ENCODE measurements at regions not wholly inside any gene's neighbourhood (a gene's known extent, or its start where the extent isn't known, plus 50 kb on each side); places are given as distances from the start of the nearest gene placed in this dataset.

DNA sequence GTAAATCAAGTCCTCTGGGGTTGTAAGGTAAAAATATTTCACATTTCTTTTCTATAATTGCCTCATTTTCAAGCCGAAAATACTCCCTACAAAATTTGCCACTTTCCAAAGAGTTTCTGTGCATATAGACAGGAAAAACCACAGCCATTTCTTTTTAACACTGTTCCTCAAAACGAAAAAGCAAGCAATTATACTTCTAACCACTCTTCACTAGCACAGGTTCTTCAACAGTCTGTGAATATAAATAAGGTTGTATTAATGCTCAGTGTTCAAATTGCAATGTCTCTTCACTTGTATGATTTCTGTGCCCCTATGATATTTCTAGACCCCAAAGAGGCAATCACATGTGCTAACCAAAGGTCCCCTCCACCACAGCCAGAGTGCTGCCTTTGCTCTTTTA lies 206.0 kb downstream of the SIM1 start:
- ChIA-PET CTCF (interaction anchor here (0.6 to 1.5 kb wide), 9 partner anchors 10 to 891 kb away, joined by 3 to 8 read pairs (median 3); no protein-coding TSS in a partner anchor), POLR2A (interaction anchor here (0.6 to 0.8 kb wide), 2 partner anchors 16 to 38 kb away, joined by 3 read pairs; no protein-coding TSS in a partner anchor)
- TF ChIP-seq, protein P1, sequence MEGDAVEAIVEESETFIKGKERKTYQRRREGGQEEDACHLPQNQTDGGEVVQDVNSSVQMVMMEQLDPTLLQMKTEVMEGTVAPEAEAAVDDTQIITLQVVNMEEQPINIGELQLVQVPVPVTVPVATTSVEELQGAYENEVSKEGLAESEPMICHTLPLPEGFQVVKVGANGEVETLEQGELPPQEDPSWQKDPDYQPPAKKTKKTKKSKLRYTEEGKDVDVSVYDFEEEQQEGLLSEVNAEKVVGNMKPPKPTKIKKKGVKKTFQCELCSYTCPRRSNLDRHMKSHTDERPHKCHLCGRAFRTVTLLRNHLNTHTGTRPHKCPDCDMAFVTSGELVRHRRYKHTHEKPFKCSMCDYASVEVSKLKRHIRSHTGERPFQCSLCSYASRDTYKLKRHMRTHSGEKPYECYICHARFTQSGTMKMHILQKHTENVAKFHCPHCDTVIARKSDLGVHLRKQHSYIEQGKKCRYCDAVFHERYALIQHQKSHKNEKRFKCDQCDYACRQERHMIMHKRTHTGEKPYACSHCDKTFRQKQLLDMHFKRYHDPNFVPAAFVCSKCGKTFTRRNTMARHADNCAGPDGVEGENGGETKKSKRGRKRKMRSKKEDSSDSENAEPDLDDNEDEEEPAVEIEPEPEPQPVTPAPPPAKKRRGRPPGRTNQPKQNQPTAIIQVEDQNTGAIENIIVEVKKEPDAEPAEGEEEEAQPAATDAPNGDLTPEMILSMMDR (IDR thresholded peaks at IDR 0.05; ENCODE audit: unreplicated experiment): no peak
- Mint-ChIP-seq H3K27me3 (ENCODE audit: insufficient read depth, unreplicated experiment) (no peaks in the 10 kb centered on the region), H3K27ac (ENCODE audit: low read depth, unreplicated experiment) (peak overlapping the region; percentile 85), H3K4me1 (ENCODE audit: insufficient read depth, unreplicated experiment) (peaks cover 12% of the 10 kb centered on the region), H3K9me3 (ENCODE audit: unreplicated experiment) (no peaks in the 10 kb centered on the region), H3K36me3 (ENCODE audit: insufficient read depth, unreplicated experiment) (no peaks in the 10 kb centered on the region), H3K4me3 (ENCODE audit: unreplicated experiment) (no peak overlapping the region)
- BruUV-seq (replicated peaks): no TSS peak
- DNase-seq (ENCODE audit: unreplicated experiment): no peak
- intact Hi-C loops (cut with micrococcal nuclease): loop anchor here (1.0 to 10.0 kb wide), 2 partner anchors 144 to 214 kb away; no protein-coding TSS in a partner anchor

- ChIA-PET CTCF (interaction anchor here (0.6 to 1.5 kb wide), 17 partner anchors 9 to 892 kb away, joined by 3 to 8 read pairs (median 3); no protein-coding TSS in a partner anchor), POLR2A (interaction anchor here (0.8 to 1.0 kb wide), 2 partner anchors 39 to 203 kb away, joined by 3 read pairs; no protein-coding TSS in a partner anchor)
- intact Hi-C loops (cut with micrococcal nuclease): loop anchor here (1.0 to 10.0 kb wide), 2 partner anchors 143 to 214 kb away; no protein-coding TSS in a partner anchor
- DNase-seq (ENCODE audit: unreplicated experiment): peak; percentile 45
- BruUV-seq (replicated peaks): no TSS peak
- H3K27me3 Mint-ChIP-seq (ENCODE audit: insufficient read depth, unreplicated experiment): no peaks in the 10 kb centered on the region
- TF ChIP-seq, protein P1 (IDR thresholded peaks at IDR 0.05; ENCODE audit: unreplicated experiment): peak; percentile 35
- H3K27ac Mint-ChIP-seq (ENCODE audit: low read depth, unreplicated experiment): peak overlapping the region; percentile 17
- H3K4me3 Mint-ChIP-seq (ENCODE audit: unreplicated experiment): no peak overlapping the region
- H3K36me3 Mint-ChIP-seq (ENCODE audit: insufficient read depth, unreplicated experiment): no peaks in the 10 kb centered on the region
- no peaks in the 10 kb centered on the region for H3K9me3 Mint-ChIP-seq (ENCODE audit: unreplicated experiment)
- H3K4me1 Mint-ChIP-seq (ENCODE audit: insufficient read depth, unreplicated experiment): peaks cover 12% of the 10 kb centered on the region
Observed at GRCh38 chr6:100257793-100258395, 206.8 kb downstream of the SIM1 start.

DNA sequence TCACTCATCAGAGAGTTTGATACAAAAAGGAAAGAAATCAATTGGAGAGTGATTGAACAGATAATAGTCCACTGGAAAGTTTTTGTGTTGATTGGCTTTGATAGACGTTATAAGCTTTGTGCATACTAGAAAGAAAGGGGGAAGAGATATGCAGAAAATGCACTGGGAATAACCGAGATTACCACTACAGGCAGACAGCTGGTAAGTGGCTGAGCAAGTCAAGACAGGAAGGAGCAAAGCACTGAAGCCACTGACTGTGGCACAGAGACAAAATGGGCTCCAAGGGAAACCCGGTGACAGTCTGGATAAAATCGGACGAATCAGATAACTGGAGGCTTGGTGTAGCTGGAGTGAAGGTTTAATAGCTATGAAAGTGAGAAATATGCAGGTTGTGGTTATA lies 209.0 kb downstream of the SIM1 start:
- peaks cover 12% of the 10 kb centered on the region for H3K4me1 Mint-ChIP-seq (ENCODE audit: insufficient read depth, unreplicated experiment)
- TF ChIP-seq, protein P1 (IDR thresholded peaks at IDR 0.05; ENCODE audit: unreplicated experiment): no peak
- BruUV-seq (replicated peaks): no TSS peak
- H3K36me3 Mint-ChIP-seq (ENCODE audit: insufficient read depth, unreplicated experiment): no peaks in the 10 kb centered on the region
- H3K4me3 Mint-ChIP-seq (ENCODE audit: unreplicated experiment): no peak overlapping the region
- DNase-seq (ENCODE audit: unreplicated experiment): no peak
- no peak overlapping the region for H3K27ac Mint-ChIP-seq (ENCODE audit: low read depth, unreplicated experiment)
- H3K9me3 Mint-ChIP-seq (ENCODE audit: unreplicated experiment): no peaks in the 10 kb centered on the region
- intact Hi-C loops (cut with micrococcal nuclease): loop anchor here (10.0 kb wide), 1 partner anchor 141 kb away; no protein-coding TSS in a partner anchor
- CTCF ChIA-PET: interaction anchor here (0.7 kb wide), 1 partner anchor 52 kb away, joined by 3 read pairs; no protein-coding TSS in a partner anchor
- POLR2A ChIA-PET: no interaction called here
- H3K27me3 Mint-ChIP-seq (ENCODE audit: insufficient read depth, unreplicated experiment): no peaks in the 10 kb centered on the region

DNA sequence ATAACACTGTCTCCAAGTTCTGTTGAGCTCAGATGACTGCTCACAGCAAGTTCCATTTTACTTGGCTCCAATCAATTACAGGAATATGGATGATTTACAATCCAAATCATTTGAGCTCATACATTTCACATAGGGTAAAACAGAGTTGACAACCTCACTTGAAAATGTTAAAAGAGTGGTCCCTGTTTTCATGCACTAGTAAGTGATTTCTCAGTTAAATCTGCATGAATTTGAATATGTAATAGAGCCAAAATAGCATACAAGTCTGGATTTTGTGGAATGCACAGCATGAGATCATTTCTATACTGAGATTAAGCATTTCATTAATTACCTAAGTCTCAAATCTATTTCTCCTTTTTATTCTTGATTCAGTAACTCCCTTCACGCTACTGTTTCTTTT lies 217.6 kb downstream of the SIM1 start:
- Mint-ChIP-seq H3K4me1 (ENCODE audit: insufficient read depth, unreplicated experiment) (no peaks in the 10 kb centered on the region), H3K27me3 (ENCODE audit: insufficient read depth, unreplicated experiment) (no peaks in the 10 kb centered on the region), H3K36me3 (ENCODE audit: insufficient read depth, unreplicated experiment) (no peaks in the 10 kb centered on the region), H3K9me3 (ENCODE audit: unreplicated experiment) (no peaks in the 10 kb centered on the region), H3K27ac (ENCODE audit: low read depth, unreplicated experiment) (no peak overlapping the region), H3K4me3 (ENCODE audit: unreplicated experiment) (no peak overlapping the region)
- DNase-seq (ENCODE audit: unreplicated experiment): no peak
- ChIA-PET POLR2A (no interaction called here), CTCF (interaction anchor here (0.6 kb wide), 1 partner anchor 378 kb away, joined by 4 read pairs; no protein-coding TSS in a partner anchor)
- TF ChIP-seq, protein P1 (IDR thresholded peaks at IDR 0.05; ENCODE audit: unreplicated experiment): no peak
- intact Hi-C loops (cut with micrococcal nuclease): no loop called here
- no TSS peak for BruUV-seq (replicated peaks)

Data from MCF 10A (cell line).